NCI-H1105 treated with DMSO at 0.1 percent for 48 hours (cell line): ENCODE measurements at regions not wholly inside any gene's neighbourhood (a gene's known extent, or its start where the extent isn't known, plus 50 kb on each side); places are given as distances from the start of the nearest gene placed in this dataset.

Experiments
- DNase-seq: peaks from one replicate; lab custom pipeline; 2025; lab: John Stamatoyannopoulos, UW

GRCh38 chr9:117860849-117861248 lies 156.6 kb downstream of the TLR4 start:
- no peak for DNase-seq

DNA sequence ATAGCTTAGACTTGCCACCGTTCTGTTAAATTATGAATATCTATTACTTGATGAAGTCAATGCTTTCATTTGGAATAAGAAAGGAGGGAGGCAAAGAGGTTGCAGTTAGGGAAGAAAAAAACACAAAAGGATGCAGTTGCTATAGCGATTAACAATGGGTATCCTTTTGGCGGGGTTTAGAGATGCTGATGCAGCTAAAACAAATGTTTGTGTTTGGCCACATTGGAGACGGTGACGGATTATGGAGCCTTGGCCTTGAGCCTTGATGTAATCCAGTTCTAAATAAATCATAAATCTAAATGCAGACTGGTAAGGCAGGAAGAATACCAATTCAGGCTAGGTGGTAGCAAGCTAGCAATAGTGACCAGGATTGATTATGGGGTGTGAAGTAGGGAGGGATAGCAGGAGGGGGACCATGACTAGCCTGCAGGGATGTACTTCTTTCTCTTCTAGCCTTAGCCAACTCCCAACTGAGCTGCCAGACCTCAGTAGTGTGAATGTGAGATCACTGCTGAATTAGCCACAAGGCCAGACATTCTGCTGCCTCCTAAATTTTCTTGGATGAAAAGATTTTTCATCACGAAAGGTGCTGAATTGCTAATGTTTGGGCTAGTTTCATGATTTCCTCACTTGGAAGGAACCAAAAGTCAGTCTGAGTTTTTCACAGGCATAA lies 160.3 kb downstream of the TLR4 start:
- DNase-seq, result no peak

GRCh38 chr9:117868594-117868993 lies 164.4 kb downstream of the TLR4 start:
- no peak for DNase-seq

- no peak for DNase-seq
Measured at GRCh38 chr9:117869287-117869686, 165.1 kb downstream of the TLR4 start.

- DNase-seq, result no peak
Measured at GRCh38 chr9:117869712-117870111, 165.5 kb downstream of the TLR4 start.

DNA sequence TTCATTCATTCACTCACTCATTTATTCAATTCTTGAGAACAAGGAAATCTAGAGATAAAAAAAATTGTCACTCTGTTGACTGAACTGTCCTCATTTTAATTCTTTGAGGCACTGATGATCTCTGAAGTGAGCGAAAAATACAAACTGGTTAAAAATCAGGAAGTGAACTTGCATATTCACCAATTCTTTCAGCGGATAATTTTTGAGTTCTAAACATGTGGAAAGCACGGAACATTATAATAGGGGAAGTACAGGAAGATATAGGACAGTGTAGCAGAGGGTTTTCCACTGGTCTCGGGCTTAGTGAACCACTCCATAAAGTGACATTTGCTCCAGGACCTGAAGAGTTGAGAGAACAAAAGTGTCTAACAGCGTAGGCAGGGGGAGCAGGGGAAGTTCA lies 169.5 kb downstream of the TLR4 start:
- no peak for DNase-seq

DNA sequence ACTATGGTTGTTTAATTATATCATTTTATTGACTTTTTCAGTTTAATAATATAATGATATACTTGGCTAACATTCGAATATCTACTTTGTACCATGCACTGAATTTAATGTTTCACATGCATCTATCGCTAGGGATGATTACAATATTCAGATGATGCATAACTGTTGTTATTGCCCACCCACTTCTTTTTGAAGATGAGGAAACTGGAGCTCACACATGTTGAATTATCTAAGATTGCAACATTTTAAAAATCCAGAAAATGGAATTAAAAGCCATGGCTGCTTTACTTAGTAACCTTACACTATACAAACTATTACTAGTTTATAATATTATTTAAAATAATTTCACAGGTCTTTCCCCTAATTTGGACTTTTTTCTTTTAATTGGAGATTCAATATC lies 171.7 kb downstream of the TLR4 start:
- DNase-seq, result no peak

DNA sequence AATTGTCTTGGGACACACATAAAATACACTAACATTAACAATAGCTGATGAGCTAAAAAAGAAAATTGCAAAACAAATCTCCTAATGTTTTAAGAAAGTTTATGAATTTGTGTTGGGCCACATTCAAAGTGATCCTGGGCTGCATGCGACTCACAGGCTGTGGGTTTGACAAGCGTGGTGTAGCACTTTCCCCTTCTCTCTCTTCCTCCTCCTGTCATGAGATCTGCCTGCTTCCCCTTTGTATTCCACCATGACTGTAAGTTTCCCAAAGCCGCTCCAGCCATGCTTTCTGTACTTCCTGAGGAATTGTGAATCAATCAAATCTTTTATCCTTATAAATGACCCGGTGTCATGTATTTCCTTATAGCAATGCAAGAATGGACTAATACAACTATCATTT lies 178.0 kb downstream of the TLR4 start:
- DNase-seq, result no peak

GRCh38 chr9:117886616-117887015 lies 182.4 kb downstream of the TLR4 start:
- DNase-seq, result no peak

- no peak for DNase-seq
Measured at GRCh38 chr9:117887383-117887782, 183.2 kb downstream of the TLR4 start.

DNA sequence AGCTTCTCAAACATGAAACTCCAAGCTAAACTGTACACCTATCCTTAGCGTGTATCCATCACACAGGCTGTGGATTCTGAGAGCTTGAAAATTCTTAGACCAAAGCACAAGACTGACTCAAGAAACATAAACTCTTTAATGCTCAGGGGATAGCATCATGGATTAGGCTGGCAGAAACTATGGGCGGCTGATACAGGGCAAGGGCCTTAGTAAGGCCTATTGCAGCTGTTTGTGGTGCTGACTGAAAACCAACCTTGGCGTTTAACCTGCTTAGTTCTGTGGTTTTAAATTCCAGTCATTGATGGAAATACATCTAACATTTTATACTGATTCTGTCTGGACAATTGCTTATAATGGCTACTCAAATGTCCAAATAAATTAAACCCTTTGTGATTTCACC lies 183.7 kb downstream of the TLR4 start:
- no peak for DNase-seq

DNA sequence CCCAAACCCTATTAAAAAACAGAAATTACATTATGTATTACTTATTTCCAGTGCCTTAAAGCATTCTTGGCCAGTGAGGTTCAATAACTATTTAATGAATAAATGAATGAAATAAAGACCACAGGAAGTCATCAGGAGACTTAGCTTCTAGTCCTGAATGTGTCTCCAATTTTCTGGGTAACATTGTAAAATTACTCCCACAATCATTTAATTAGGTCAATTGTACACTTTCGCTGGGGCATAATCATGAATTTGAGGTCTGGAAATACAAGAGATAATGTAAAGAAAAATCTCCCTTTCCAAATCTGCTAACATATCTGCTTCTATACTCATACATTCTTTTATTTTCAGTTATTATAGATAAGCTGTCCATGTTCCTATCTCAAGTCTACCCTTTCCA lies 199.2 kb downstream of the TLR4 start:
- no peak for DNase-seq

DNA sequence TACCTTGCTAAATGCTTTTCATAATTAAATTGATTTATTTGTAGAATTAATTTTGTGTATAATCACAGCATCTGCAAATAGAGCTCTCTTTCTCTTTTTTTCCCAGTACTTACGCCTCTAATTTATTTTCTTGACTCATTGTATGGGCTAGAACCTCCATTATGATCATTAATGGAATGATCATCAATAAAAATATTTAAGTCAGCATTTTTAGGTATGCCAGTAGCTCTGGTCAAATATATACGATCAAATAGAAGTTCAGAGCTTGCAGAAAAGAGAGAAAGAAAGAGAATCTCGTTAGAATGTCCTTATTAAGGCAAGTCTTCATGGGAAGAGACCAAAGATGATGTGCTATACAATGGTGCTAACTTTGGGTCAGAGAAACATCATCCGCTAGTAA lies 202.6 kb downstream of the TLR4 start:
- DNase-seq, result no peak

DNA sequence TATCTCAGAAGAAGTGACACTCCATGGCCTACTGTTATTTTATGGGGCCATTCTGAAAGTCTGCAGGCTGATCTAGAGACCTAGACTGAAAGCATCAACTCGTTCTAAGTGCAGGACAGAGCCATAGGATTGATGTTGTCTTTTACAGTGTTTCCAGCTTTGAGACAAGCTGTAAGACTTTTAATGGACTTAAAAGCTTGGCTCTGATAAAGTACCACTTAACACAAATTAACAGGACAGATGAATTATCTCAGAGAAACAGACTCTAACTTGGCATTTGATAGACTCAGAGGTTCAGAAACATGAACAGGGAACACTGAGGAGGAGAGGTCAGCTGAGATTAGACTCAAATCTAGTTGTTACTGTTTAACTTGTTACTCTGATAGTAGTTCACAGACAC lies 203.2 kb downstream of the TLR4 start:
- no peak for DNase-seq

- no peak for DNase-seq
Measured at GRCh38 chr9:117916291-117916690, 212.1 kb downstream of the TLR4 start.

DNA sequence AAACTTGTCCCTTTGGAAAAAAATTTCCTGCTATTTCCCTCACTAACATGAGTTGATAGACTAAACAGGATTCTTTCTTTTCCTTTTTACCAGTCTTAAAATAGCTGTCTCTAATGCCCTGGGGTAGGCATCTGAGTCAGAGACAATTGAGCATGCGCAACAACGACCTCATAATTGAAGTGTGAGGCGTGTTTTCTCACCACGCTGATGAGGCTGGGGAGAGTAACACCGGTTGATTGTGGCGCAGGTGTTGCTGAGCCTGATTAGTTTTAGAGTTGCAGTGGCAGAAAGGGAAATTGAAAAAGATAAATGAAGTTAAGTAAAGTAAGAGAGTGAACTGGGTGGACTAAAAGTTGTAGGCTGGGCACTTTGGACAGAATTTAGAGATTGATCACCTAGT lies 213.7 kb downstream of the TLR4 start:
- no peak for DNase-seq

DNA sequence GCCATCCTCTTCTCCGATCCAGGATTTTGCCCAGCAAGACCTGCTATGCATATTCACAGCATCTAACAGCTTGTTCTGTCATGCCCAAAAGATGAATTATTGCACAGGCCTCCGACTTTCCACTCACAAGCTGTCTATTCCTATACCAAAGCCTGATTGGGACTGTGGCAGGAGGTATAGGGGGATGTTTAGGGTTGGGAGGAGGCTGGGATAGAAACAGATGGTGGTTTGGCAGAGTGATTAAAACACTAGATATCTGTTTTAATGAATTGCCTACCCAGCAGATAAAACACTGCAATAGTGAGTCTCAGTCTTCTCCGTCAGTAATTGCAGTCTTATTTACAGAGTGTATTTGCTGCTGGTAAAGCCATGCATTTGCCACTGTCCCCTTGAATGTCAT lies 215.3 kb downstream of the TLR4 start:
- no peak for DNase-seq

DNA sequence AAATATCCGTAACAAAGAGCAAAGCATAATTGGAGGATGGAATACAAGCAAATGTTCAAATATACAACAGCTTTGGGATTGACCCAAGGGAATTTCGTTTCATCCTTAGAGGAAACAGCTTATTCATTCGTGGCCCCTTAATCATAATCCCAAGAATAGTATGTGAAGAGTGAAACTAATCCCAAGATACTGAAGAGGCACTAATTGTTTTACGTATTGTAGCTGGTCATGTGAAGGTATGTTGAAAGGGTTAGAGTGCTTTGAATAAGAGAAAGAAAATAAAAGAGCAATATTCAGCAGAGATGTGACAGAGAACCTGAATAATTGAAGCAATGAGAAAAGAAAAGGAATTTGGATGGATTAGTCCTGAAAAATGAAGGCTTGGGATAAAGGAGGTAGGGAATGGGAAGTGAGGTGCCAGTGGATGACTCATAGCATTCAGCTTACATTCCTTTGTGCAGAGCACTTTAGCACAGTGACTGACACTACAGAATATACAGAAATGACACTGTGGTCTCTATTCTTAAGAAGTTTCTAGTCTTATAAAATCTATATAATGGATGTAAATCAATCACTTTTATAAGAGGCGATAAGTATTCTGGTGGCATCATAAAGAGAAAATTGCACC lies 221.9 kb downstream of the TLR4 start:
- DNase-seq, result no peak

- DNase-seq, result peak; percentile 12
Measured at GRCh38 chr9:117927354-117927753, 223.2 kb downstream of the TLR4 start.

DNA sequence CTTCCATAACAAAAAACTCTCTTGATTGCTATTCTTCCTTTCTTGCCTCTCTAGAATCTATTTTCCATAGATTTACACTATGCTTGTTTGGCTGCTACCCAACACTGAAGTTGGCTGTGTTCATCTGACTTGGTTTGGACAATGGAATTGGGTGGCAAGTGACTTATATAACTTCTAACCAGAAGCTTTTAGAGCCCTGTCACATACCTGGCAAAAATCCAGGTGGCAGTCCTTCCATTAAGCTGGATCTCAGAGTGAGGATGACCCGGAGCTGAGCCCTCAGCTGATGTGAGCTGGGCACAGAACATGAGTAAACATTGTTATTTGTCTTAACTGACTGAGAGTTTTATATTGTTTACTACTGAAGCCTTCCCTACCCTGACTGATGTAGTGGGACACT lies 225.7 kb downstream of the TLR4 start:
- peak; percentile 70 for DNase-seq

DNA sequence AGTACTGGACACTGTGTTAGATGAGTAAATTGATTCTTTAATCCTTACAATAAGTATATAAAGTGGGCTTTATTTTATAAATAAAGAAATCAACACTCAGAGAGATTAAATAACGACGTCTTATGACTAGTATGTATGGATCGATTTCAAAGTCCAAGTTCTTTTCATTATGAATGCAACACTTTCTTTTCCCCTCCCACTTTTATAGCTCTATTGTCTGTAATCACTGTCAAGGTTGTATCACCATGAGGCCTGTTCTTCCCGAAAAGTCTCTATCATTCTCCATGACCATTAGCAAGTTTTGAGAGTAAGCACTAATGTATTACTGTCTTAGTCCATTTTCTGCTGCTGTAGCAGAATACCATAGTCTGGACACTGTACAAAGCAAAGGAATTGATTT lies 228.4 kb downstream of the TLR4 start:
- no peak for DNase-seq

DNA sequence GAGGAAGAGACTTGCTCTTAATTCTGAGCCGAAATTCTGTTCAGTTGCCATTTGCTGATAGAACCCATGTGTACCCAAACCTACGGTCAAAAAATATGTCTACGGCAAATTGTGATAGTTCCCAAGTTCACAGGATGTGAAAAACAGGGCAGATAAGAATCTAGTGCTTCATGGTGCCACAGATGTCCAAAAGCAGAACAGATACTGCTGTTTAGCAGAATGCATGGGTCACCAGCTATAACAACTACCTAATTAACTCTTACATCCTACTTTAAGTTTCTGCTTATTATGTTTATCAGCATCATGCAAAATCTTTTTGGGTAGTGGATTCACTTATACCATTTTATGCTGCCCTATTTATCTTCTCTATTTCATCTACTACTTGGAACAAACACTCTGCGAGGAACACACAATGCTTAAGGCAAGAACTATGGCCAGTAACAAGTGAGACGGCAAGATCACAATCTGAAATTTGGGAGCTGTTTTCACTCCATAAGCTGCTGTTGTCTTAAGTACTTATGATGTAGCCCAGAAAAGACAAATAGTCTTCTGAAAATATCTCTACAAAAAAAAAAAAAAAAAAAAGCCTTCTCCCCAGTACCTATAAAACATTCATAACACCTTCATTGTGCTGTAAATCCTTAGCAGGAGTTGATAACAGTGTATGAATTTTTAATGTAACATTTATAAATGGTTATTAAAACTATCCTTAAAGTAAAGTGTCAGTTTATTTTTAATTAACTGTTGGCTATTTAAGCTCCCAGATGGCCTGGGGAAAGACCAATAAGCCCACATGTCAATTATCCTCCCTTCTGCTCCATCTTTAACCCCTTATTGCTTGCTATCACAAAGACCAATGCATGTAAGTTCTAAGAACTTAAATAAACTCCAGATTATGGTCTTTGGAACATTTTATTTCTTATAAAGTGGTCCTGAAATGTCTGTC lies 232.3 kb downstream of the TLR4 start:
- no peak for DNase-seq

DNA sequence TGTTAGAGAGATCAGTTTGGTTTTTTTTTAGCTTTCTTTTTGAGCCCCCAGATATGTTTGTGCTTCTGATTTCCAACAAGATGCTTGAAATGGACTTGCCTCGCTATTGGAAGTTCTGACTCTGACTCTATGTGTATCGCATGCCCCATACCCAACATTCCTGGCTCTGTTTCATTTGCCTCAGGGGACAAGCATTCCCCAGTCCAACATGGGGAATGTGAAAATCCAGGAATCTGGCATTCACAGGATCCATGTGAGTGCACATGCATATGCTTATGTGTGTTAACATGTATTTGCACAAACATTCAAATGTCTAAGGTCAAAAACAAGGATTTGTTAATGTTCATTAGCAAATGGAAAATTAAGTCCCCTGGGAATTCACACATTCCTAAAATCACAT lies 233.9 kb downstream of the TLR4 start:
- DNase-seq, result no peak
